Activated CD4-positive, alpha-beta T cell treated with anti-CD3 and anti-CD28 coated beads, Interleukin-2, amount 50 U/mL, for 16 hours (primary cell): ENCODE measurements at regions not wholly inside any gene's neighbourhood (a gene's known extent, or its start where the extent isn't known, plus 50 kb on each side); places are given as distances from the start of the nearest gene placed in this dataset.

ENCODE experiments used
- DNase-seq: peaks from one replicate; pipeline ENCODE4 v3.0.0-alpha.2; 2020

DNA sequence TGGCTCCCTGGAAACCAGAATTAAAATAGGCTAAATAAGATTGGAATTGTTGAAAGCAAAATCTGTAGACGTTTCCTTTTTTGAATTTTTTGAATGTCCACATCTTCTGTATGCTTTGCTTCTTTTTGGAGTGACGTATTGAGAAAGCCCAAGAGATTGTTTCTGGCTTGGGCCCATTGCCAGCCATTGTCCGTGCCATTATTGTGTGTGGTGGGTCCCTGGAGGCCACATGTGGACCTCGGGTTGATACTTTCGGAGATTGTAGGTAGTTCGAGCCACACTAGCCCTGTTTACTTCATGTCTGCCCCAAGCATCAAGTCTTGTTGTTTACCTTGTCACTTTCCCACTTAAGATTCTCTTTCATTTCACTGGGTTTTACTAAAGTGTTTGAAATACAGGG, 106.0 kb downstream of the PALM2AKAP2 start:
- no peak for DNase-seq

- peak; percentile 84 for DNase-seq
These were observed 106.6 kb downstream of the PALM2AKAP2 start for GRCh38 chr9:109886617-109887016.

DNA sequence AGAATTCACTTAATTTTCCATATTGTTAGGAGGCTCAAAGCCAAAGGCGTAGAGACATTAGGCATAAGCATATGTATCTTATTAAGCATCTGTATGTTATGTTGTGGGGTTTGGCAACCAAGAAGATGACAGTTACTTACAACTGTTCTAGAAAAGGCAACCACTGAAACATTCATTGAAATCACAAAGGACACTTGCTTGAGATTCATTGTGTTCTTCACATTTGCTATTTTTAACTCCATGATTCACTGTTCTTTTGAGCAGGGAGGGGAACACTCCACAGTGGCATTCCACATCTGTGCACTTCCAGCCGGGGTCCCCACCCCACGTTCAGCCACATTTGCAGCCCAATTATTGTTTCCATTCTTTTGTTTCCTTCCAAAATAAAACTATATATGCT, 107.1 kb downstream of the PALM2AKAP2 start:
- peak; percentile 13 for DNase-seq

DNA sequence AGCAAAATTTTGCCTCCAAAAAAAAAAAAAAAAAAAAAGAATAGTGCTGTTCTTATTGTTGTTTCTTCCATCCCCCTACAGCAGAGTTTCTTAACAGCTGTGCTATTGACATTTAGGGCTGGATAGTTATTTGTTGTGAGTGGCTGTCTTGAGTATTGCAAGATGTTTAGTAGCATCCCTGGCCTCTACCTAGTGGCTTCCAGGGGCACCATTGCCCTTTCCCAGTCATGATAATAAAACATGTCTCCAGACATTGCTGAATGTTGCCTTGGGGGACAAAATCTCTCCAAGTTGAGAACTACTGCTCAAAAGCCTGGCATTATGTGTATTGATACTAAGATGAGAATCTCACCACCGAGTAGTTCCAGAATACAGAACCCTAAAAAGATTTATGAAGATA, 108.7 kb downstream of the PALM2AKAP2 start:
- peak; percentile 16 for DNase-seq

GRCh38 chr9:109889456-109889855, 109.5 kb downstream of the PALM2AKAP2 start:
- DNase-seq: peak; percentile 53

- DNase-seq: peak; percentile 55
These were observed 113.2 kb downstream of the PALM2AKAP2 start for GRCh38 chr9:109893241-109893640.

DNA sequence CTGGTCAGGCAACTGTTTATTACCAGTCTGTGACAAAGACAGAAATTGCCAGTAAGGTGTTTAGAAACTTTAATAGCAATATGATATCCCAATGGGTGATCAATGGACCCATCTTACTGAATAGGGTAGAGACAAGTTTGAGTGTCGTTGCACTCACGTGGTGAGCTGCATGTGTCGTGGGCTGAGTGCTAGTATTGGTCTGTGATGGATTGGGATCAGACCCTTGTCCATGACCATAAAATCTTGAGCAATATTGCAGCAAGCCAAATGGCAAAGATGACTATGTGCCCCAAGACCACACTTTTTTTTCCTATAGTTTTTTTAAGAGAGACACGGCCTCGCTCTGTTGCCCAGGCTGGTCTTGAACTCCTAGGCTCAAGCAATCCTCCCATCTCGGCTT, 114.5 kb downstream of the PALM2AKAP2 start:
- DNase-seq: peak; percentile 51

DNA sequence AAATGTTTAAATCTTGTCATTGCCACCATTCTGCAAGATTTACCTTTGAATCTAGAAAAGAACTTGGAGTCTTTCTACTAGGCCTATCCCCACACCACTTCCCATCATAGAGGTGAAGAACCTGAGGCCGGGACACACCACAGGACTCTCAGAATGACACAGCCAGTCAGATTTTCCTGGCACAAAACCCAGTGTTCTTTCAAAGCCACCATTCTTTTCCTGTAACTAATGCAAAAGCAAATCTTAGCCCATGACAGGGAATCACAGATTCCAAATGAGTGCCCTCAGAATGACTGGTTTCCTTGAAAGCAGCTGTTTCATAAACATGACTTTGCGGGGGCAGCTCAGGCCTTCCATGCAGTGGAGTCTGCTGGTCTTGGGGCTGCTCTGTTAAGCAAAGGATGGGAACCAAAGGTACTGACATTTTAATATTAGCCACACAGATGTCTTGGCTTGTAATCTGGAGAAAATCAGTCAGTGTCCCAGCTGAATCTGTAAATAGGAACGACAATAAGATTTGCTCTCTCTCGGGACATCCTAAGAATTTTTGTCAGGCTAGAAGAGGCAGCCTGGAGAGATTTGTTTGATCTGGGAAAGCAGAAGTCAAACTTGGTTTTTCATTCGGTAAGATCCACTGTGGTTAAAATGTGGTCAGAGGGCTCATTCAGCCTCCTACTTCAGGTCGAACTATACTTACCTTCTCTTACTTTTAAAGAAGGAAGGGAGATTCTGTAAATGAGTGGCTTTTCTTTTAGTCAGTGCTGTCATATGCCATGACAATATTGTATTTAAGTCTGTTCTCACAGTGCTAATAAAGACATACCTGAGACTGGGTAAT, 115.1 kb downstream of the PALM2AKAP2 start:
- DNase-seq: peak; percentile 77

- DNase-seq: no peak
These were observed 121.2 kb downstream of the PALM2AKAP2 start for GRCh38 chr9:109901201-109901600.

GRCh38 chr9:109903515-109904138, 123.6 kb downstream of the PALM2AKAP2 start:
- DNase-seq: peak; percentile 80

- DNase-seq: no peak
These were observed 124.7 kb downstream of the PALM2AKAP2 start for GRCh38 chr9:109904666-109905065.

- no peak for DNase-seq
These were observed 125.5 kb downstream of the PALM2AKAP2 start for GRCh38 chr9:109905472-109905871.

- no peak for DNase-seq
These were observed 126.9 kb downstream of the PALM2AKAP2 start for GRCh38 chr9:109906766-109907382.

GRCh38 chr9:109907400-109907799, 127.4 kb downstream of the PALM2AKAP2 start:
- DNase-seq: no peak

- DNase-seq: no peak
These were observed 127.9 kb downstream of the PALM2AKAP2 start for GRCh38 chr9:109907810-109908458.

DNA sequence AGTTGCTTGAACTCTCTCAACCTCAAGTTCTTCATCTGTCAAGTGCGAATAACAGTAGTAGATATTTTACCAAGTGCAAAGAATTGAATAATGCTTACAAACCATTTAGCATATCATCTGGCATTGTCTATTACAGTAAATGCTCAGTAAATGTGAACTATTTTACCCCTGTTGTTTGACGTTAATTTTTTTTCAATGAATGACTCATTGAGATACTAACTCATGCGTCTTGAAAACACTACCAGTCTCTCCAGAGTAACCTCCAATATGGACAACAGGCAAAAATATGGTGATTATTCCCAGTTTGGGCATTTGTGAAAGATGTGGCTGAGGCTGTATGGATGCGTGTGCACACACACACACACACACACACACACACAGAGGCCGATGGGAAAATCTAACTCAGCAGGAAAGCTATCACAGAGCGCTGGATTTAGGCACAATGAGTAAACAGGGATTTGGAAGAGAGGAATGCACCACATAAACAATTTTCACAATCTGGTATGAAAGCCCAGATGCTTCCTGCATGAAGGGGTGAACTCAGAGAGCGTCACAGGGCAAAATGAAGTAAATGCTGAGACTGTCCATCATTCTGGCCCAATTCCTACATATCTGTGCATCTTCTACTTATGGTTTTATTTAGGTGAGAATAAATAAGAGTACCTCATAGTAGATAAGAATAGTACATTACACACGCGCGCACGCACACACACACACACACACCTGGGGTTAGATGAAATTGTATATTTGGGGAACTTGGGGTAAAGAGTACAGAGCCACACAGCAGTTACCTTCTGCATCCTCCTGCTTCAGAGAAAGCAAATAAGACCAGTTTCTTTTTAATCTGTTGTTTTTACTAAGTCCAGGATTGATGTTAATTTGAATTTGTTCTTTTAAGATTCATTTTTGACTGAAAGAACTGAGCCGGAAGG, 128.7 kb downstream of the PALM2AKAP2 start:
- no peak for DNase-seq

- DNase-seq: no peak
These were observed 130.9 kb downstream of the PALM2AKAP2 start for GRCh38 chr9:109910671-109911518.

GRCh38 chr9:109912082-109912582, 132.1 kb downstream of the PALM2AKAP2 start:
- no peak for DNase-seq

DNA sequence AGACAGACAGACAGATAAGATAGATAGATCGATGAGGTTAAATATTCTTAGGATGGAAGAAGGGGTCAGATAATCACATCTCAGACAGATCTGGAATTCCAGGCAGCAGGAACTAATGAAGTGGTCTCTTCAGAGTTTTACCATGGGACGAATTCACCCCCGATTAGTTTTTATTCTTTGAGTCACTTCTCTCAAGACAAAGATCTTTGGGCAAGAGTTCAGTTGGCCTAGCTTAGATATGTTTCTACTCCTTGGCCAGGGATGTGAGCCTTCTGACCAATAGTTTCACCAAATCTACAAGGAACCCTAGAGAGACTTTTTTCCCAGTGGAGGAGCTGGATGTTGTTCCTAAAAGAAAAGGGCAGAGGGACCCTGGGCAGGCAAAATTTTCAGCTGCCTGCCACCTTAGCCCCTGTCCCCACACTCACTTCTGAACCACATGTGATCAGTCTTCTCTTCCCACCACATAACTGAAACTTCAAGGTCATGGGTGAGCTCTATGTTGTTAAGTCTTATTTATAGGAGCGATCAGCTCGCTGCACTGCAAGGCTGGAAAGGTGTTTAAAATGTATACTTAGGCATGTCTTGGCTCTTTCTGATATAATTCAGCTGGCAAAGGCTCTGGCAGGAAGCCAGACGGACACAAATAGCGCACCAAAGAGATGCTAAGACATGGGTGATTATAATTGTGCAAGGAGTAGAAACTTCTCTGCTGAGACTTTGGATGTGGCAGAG, 132.9 kb downstream of the PALM2AKAP2 start:
- DNase-seq: no peak

GRCh38 chr9:109913461-109913810, 133.4 kb downstream of the PALM2AKAP2 start:
- DNase-seq: no peak
